Activated CD4-positive, alpha-beta T cell treated with anti-CD3 and anti-CD28 coated beads, Interleukin-2, Interleukin-4, amounts not matched to agents 100 ng/mL and 50 ng/mL, durations not matched to agents 16 hours and 8 hours (primary cell): ENCODE measurements at regions not wholly inside any gene's neighbourhood (a gene's known extent, or its start where the extent isn't known, plus 50 kb on each side); places are given as distances from the start of the nearest gene placed in this dataset.

ENCODE experiments used
- DNase-seq: peaks from one replicate; pipeline ENCODE4 v3.0.0-alpha.2; 2020; ENCODE audit warnings: low spot score

- no peak for DNase-seq
These were observed 269.4 kb downstream of the TCF7L2 start for GRCh38 chr10:113219446-113219845.

- no peak for DNase-seq
These were observed 271.7 kb downstream of the TCF7L2 start for GRCh38 chr10:113221756-113222168.

- DNase-seq = no peak
These were observed 272.2 kb downstream of the TCF7L2 start for GRCh38 chr10:113222207-113222606.

- no peak for DNase-seq
These were observed 275.3 kb downstream of the TCF7L2 start for GRCh38 chr10:113225364-113225763.

GRCh38 chr10:113225903-113226302 is 275.9 kb downstream of the TCF7L2 start:
- DNase-seq = no peak

- peak; percentile 9 for DNase-seq
These were observed 276.4 kb downstream of the TCF7L2 start for GRCh38 chr10:113226399-113226798.

GRCh38 chr10:113226831-113227445 is 276.9 kb downstream of the TCF7L2 start:
- DNase-seq = no peak

GRCh38 chr10:113228530-113228929 is 278.5 kb downstream of the TCF7L2 start:
- no peak for DNase-seq

GRCh38 chr10:113230011-113230610 is 280.1 kb downstream of the TCF7L2 start:
- DNase-seq = no peak

- DNase-seq = no peak
These were observed 283.0 kb downstream of the TCF7L2 start for GRCh38 chr10:113232928-113233511.

- DNase-seq = no peak
These were observed 284.4 kb downstream of the TCF7L2 start for GRCh38 chr10:113234481-113234880.

- no peak for DNase-seq
These were observed 285.5 kb downstream of the TCF7L2 start for GRCh38 chr10:113235508-113235907.

GRCh38 chr10:113236998-113237397 is 287.0 kb downstream of the TCF7L2 start:
- no peak for DNase-seq

GRCh38 chr10:113239566-113240350 is 289.7 kb downstream of the TCF7L2 start:
- no peak for DNase-seq

- no peak for DNase-seq
These were observed 290.7 kb downstream of the TCF7L2 start for GRCh38 chr10:113240736-113241135.

- DNase-seq = no peak
These were observed 291.7 kb downstream of the TCF7L2 start for GRCh38 chr10:113241599-113242360.

- DNase-seq = no peak
These were observed 293.3 kb downstream of the TCF7L2 start for GRCh38 chr10:113243311-113243710.

GRCh38 chr10:113244750-113245149 is 294.7 kb downstream of the TCF7L2 start:
- DNase-seq = no peak

- DNase-seq = no peak
These were observed 295.2 kb downstream of the TCF7L2 start for GRCh38 chr10:113245286-113245685.

- DNase-seq = no peak
These were observed 297.0 kb downstream of the TCF7L2 start for GRCh38 chr10:113247050-113247449.

- no peak for DNase-seq
These were observed 299.9 kb upstream of the HABP2 start for GRCh38 chr10:113252650-113253618.
